ENCODE measurements at regions not wholly inside any gene's neighbourhood (a gene's known extent, or its start where the extent isn't known, plus 50 kb on each side); places are given as distances from the start of the nearest gene placed in this dataset.

DNA sequence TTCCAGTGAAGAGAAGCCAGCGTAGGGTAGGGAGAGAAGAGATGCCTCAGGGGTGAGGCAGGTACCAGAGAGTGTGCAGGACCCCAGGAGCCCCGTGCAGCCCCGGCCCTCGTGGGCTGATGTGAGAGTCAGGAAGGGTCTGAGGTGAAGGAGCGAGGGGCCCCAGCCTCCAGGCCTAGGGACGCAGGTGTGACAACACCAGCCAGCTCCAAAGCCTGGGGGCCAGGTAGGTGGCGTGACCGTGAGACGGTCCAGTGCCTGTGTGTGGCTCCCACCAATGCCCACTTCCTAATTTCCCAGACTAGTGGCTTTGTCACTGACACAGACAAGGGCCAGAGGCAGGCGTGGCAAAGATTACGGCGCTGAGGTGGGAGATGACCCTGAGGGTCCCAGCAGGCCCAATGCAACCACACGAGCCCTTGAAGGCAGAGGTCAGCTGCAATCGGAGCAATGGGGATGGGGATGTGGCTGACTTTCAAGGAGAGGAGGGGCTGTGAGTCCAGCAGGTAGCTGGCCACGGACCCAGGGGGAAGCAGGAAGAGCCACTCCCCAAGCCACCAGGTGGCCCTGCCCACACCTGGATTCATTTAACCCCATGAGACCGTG is 86.0 kb upstream of the SNTG2 start:
- 74 to 77% methylated on average over 15 to 16 of the region's 16 CpGs for WGBS, 2 donors

GRCh38 chr2:863732-864450 is 86.8 kb upstream of the SNTG2 start:
- H3K36me3 ChIP-seq (replicated peaks in 1 of 2; ENCODE audit: insufficient read depth in 1 of 2, low read depth in 2 of 2) = no peaks in the 10 kb centered on the region
- no peaks in the 10 kb centered on the region for H3K27me3 ChIP-seq
- DNase-seq = no peak
- H3K27ac ChIP-seq = no peak overlapping the region
- TF ChIP-seq, protein P1, sequence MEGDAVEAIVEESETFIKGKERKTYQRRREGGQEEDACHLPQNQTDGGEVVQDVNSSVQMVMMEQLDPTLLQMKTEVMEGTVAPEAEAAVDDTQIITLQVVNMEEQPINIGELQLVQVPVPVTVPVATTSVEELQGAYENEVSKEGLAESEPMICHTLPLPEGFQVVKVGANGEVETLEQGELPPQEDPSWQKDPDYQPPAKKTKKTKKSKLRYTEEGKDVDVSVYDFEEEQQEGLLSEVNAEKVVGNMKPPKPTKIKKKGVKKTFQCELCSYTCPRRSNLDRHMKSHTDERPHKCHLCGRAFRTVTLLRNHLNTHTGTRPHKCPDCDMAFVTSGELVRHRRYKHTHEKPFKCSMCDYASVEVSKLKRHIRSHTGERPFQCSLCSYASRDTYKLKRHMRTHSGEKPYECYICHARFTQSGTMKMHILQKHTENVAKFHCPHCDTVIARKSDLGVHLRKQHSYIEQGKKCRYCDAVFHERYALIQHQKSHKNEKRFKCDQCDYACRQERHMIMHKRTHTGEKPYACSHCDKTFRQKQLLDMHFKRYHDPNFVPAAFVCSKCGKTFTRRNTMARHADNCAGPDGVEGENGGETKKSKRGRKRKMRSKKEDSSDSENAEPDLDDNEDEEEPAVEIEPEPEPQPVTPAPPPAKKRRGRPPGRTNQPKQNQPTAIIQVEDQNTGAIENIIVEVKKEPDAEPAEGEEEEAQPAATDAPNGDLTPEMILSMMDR (IDR thresholded peaks at IDR 0.05) = no peak
- TF ChIP-seq POLR2A (IDR thresholded peaks at IDR 0.05) = no peak
- no peaks in the 10 kb centered on the region for H3K4me1 ChIP-seq
- 63 to 81% methylated on average over 10 to 13 of the region's 13 CpGs for WGBS, 2 donors
- intact Hi-C loops (cut with DNase I) = no loop called here
- H3K4me3 ChIP-seq = no peak overlapping the region
- no peaks in the 10 kb centered on the region for H3K9me3 ChIP-seq
- no peak for ATAC-seq

More for the DNA sequence above, 86.0 kb upstream of the SNTG2 start:
- Histone ChIP-seq H3K9me3 (no peaks in the 10 kb centered on the region), H3K27ac (no peak overlapping the region), H3K36me3 (replicated peaks in 1 of 2; ENCODE audit: insufficient read depth in 1 of 2, low read depth in 2 of 2) (no peaks in the 10 kb centered on the region), H3K4me1 (no peaks in the 10 kb centered on the region), H3K4me3 (no peak overlapping the region), H3K27me3 (no peaks in the 10 kb centered on the region)
- no peak for TF ChIP-seq POLR2A (IDR thresholded peaks at IDR 0.05)
- TF ChIP-seq, protein P1 (IDR thresholded peaks at IDR 0.05) = no peak
- ATAC-seq (no peak), DNase-seq (no peak)
- intact Hi-C loops (cut with DNase I) = no loop called here

GRCh38 chr2:862731-863466 is 87.8 kb upstream of the SNTG2 start:
- WGBS, 2 donors = 53 to 73% methylated on average over 8 to 9 of the region's 9 CpGs
- Histone ChIP-seq H3K9me3 (no peaks in the 10 kb centered on the region), H3K4me1 (no peaks in the 10 kb centered on the region), H3K27me3 (no peaks in the 10 kb centered on the region), H3K36me3 (replicated peaks in 1 of 2; ENCODE audit: insufficient read depth in 1 of 2, low read depth in 2 of 2) (no peaks in the 10 kb centered on the region), H3K4me3 (no peak overlapping the region), H3K27ac (no peak overlapping the region)
- ATAC-seq = no peak
- no peak for DNase-seq
- intact Hi-C loops (cut with DNase I) = no loop called here
- TF ChIP-seq, protein P1 (IDR thresholded peaks at IDR 0.05) = no peak

- no peak for DNase-seq
- H3K4me1 ChIP-seq = no peaks in the 10 kb centered on the region
- intact Hi-C loops (cut with DNase I) = no loop called here
- H3K4me3 ChIP-seq = no peak overlapping the region
- H3K27me3 ChIP-seq = no peaks in the 10 kb centered on the region
- H3K27ac ChIP-seq = no peak overlapping the region
- H3K9me3 ChIP-seq = no peaks in the 10 kb centered on the region
- TF ChIP-seq, protein P1 (IDR thresholded peaks at IDR 0.05) = no peak
- no peak for TF ChIP-seq POLR2A (IDR thresholded peaks at IDR 0.05)
- H3K36me3 ChIP-seq (replicated peaks in 1 of 2; ENCODE audit: insufficient read depth in 1 of 2, low read depth in 2 of 2) = no peaks in the 10 kb centered on the region
- WGBS, 2 donors = 66 to 93% methylated on average over 6 to 17 of the region's 17 CpGs
- ATAC-seq = no peak
Observed at GRCh38 chr2:862355-862687, 88.3 kb upstream of the SNTG2 start.
